ENCODE measurements at regions not wholly inside any gene's neighbourhood (a gene's known extent, or its start where the extent isn't known, plus 50 kb on each side); places are given as distances from the start of the nearest gene placed in this dataset.
A peak's percentile ranks its signal among the peaks of the same experiment; 100 is the strongest.

DNA sequence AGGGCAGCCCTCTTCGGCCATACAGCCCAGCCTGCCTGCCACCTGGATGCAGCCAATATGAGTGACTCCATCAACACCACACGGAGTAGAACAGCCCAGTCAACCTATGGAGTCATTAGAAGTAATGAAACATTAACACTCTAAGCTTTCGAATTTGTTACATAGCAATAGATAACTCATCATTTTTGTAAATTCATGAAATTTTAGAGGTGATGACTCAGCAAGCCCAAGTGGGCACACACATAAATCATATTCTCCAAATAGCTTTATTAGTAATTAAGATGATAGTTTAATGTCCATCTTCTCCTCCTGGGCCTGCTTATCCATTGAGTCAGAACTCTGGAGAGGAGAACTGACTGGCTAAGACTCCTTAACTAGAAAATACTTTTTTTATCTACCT is 335.0 kb upstream of the KCNH8 start:
- DNase-seq = no peak

DNA sequence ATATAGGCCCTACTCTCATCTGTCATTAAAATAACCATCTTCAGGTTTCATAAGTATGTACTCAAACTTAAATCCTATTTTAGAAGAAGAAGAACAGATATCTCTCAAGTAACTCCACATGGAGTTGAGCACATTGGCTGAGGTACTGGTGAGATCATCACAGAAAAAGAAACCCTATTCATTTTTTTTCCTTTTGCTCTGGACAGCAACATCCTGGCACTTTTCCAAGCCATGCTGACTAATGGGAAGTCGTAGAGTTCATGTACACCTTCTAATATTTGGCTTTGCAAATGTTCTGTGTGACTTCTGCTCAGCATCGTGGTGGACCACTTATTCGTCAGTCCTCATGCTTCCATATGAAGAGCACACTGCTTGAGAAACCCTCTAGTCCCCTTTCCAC is 336.0 kb upstream of the KCNH8 start:
- DNase-seq = no peak

DNA sequence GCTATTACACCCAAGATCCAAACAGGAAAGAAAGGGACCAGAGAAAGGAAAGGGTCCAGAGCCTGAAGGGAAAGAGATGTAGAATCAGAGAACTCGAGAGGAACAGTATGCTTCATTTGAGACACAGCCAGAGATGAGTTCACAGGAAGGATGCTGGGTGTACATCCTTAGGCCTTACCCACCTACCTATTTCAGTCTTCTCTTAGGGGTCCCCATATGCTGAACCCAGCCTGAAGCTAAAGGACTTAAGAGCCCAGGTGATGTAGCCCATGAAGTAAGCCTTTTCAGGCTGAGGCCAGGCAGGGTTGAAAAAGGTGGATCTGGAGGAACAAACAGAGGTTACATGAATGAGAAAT is 338.0 kb upstream of the KCNH8 start:
- no peak for DNase-seq

DNA sequence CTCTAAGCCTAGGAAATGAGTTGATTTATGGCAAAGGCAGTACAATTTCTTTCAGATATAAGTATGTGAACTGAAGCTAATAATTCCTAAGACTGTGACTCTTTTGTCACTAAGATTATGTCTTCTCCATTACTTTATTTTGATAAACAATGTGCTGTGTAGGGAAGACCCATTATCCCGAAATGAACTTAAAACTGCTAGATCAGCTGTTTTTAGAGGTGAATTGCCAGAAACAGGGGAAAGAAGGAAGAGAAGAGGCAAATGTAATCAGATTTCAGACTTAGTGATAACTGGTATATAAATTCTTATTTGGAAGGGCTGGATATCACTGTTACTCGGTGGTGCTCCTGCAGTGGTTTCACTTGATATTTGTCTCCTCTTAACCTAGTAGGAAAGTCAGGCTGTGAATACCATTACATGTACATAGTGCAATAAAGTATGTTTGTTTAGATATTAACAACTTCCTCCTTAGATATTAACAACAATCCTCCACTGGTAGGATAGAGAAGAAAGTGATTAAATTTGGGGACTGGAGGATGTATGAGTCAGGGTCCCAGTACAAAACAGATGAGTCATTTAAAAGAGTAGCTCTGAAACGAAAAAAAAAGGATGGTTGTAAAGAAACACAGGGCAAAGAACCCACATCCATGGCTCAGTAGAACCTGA is 338.5 kb upstream of the KCNH8 start:
- DNase-seq = no peak

DNA sequence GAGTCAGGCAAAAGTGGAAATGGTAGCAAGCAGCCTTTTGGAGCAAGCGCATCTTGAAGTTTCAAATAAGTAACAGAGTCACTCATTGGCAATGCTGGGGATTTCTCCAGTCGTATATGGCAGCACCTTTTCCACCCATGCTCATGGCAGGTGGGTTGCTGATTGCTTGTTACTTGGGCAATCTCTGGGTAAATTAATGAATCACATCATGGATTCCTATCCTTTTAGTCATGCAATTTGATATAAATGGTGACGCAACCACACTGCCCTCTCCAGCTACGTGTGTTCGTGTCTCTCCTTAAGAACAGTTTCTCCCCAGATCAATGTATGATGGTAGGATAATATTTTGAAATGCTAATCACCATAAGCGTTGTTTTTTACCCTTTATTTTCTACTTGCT is 339.9 kb upstream of the KCNH8 start:
- no peak for DNase-seq

DNA sequence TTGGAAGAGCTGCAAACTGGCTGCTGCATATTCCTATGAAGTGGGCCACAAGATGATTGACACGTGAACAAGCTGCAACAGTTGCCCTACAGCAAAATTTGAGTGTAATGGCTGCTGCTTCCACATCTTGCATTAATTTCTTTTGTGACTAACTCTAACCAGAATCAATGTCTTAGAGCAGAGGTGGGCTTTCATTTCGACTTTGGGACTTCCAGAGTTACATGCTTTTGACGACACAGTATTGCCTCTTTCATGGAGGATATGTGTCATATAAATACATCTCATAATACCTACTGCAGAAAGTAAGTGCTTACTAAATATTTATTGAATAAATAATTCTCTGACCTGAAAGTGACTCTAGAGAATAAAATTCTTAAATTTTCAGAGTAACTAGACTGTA is 340.7 kb upstream of the KCNH8 start:
- DNase-seq = no peak

DNA sequence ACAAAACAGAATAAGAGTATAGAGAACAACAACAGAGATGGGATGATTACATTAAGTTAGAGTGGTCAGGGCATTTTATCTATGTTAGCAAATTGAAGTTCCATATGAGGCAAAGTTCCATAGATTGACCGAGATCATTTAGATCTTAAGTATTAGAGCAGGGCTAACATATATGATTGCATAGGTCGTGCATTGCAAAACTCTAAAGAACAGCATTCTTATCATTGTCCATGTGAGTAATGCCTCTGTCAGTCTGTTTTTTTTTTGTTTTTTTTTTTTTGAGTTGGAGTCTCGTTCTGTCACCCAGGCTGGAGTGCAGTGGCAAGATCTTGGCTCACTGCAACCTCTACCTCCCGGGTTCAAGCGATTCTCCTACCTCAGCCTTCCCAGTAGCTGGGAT is 341.7 kb upstream of the KCNH8 start:
- DNase-seq = no peak

DNA sequence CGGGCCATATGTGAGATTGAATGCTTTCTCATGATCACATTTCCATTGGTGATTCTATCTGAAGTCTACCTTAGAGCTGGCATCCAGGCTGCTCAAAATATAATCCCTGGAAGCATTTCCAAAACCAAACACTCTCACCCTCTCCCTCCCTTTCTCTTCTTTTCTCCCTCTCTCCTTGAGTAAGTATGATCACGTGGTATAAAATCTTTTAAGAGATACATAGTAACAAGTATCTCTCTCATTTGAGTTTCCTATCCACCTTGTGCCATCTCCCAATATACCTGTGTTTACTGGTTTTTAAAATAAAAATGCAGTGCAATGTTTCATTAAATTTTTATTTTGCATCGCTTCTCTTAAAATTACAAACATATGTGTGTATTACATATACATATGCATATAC is 350.9 kb upstream of the KCNH8 start:
- DNase-seq = no peak

DNA sequence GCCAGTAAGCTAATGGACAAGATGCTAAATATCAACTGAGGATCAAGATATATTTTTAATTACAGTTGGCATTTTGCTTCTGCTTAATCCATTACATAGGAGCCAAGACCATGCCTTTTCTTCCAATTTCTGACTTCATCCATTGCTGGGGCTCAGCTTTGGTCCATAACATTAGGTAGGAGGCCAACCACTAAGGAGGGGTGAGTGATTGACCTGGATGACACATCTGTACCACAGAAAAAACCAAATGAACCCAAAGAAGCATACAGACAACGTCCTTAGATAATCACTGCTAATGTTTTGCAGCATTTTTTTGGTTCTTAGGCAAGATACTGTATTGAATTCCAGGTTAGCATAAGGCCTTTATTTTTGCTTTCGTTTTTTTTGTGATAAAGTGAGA is 353.2 kb upstream of the KCNH8 start:
- DNase-seq = no peak

DNA sequence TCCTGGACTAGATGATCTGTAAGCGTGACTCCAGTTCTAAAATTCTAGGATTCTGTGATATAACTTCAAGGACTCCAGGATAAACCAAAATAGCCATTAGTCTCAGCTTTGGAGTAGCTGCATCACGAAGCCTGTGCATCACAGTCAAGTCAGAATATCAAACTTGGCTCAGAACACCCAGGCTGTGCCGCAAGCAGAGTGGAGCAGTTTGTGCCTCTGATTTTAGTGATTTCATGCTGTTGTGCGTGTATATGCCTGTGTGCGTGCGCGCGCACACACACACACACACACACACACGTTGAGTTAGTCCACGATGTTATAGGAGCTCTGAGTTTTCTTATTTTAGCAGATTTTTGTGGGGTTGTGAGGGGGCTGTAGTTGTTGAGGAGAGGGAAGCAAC is 356.6 kb upstream of the KCNH8 start:
- DNase-seq = no peak

DNA sequence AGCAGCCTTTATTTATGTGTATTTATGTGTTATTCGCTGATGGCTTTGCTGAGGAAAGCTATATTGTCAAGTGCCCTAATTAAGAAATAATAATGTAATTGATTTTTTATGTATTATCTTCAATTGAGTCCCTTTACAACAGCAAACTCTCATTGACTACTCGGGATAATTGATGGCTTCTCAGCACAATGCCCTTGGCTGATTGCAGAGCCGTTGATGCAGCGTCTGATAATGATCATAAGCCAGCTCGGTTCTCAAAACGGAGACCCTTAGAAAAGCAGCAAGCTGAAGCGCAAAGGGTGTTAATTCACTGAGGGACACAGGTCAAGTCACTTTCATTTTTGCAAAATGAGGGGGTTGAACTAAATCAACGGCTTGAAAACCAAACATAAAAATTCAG is 357.1 kb upstream of the KCNH8 start:
- DNase-seq = peak; percentile 7 to 13

DNA sequence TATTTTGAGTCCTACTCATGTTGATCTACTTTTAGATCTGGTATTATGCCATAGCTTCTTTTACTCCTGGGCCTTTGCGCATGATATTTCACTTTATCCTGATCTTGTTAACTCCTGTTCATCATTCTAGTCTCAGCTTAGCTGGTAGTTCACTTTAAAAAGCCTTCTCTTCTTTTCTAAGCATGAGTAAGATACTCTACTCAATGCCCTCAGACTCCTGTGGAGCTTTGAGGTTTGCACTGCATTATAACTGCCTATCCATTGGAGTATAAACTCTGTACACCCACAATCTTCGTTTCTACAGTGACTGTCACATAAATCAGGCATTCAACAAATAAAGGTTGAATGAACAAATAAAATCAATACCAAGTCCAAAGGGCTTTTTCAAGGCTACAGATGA is 357.9 kb upstream of the KCNH8 start:
- no peak for DNase-seq

DNA sequence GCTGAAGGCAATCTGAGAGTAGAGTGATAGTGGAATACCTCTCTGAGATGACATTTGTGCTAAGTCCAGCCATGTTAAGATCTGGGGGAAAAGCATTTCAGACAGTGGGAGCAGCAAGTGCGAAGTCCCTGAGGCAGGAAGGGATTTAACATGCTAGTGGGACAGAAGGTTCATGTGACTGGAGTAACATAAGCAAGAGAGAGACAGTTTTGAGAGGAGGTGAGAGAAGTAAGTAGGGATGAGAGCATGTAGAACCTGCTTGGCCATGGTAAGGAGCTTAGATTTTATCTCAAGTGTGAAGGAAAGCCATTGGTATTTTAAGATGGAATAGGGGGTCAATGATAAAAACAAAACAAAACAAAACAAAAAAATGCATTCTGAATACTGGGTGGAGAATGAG is 358.6 kb upstream of the KCNH8 start:
- DNase-seq = no peak

DNA sequence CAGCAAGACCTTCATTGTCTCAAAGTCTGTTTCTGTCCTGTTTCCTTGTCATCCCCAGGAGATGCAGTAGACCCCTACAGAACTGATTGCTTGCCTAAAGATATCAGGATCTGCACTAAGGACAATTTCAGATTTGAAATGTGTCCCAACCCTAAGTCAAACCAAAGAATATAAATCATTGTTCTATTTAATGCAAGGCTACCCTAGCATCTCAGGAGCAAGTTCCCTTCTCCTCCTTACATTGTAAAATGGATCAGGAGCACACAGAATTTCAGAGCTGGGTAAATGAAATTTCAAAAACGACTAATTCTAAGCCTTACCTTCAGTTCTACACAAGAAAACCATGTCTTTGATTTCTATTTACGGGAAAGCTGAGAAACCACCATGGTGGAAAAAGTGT is 360.9 kb upstream of the KCNH8 start:
- no peak for DNase-seq

DNA sequence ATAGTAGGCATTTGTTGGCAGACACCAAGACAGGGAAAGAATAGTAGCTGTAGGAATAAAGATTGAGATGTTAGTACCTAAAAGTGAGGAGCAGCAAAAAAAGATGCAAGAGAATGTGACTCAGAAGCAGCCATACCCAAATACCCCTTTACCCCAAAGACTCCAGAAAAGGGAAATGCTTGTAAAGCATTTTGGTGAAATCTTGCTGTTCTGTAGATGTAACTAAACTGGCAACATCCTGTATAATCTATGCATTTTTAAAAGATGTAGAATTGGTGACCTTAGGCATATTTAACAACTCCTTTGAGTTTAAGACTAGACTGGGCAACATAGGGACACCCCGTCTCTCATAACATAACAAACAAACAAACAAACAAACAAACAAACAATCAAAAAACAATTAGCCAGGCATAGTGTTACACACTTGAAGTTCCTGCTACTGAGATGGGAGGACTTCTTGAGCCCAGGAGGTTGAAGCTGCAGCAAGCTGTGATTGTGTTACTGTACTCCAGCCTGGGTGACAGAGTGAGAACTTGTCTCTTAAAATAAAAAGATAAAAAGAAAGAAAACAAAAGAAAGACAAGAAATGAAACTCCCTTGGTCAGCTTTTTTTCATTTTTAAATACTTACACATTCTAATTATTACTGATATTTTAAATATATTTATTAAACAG is 361.5 kb upstream of the KCNH8 start:
- DNase-seq = no peak

DNA sequence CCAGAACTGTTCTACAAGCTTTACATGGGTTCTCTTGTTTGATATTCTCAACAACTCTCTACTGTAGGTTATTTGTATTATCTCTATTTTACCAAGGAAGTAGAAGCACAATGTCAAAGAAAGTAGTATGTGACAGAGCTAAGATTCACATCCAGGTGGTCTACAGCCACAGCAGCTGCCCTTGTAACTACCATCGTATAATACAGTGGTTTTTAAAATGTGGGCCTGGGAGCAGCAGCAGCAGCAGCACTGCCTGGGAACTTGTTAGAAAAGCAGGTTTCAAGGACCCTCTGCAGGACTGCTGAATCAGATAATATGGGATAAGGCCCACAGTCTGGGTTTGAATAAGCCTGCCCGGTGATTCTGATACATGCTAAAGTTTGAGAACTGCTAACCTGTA is 357.1 kb upstream of the SATB1 start:
- no peak for DNase-seq

DNA sequence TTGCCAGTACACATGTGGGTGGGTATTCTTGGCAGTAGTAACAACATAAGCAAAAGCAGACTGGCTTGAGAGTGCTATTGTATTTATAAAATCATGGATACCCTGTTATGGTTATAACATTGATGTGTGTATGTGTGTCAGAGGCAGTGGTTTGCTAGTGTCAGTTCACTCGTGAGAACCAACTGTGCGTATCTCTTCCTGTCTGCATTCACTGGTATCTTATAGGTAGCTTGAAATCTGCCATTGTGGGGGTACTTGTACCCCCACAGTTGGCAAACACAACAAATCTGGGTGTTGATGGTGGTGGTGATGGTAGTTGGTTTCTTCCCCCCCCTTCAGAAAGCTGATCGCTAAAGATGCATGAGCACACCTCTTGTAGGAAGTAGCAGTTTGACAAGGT is 355.8 kb upstream of the SATB1 start:
- no peak for DNase-seq

DNA sequence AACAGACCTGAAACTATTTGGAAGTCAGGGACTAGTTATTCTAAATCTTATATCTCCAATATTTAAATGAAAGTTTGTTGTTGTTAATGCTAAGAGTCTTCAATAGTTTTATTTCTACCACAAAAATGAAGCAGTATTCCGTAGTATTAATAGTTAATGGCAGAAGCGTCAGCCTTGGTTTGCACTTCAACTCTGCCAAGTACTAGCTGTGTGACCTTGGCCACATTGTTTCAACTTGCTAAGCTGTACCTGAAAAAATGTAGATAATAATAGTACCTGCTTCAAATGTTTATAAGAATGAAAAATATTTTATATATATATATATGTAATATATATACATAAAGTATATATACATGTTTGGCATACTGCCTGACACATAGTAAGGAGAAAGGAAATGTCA is 354.6 kb upstream of the SATB1 start:
- DNase-seq = no peak

DNA sequence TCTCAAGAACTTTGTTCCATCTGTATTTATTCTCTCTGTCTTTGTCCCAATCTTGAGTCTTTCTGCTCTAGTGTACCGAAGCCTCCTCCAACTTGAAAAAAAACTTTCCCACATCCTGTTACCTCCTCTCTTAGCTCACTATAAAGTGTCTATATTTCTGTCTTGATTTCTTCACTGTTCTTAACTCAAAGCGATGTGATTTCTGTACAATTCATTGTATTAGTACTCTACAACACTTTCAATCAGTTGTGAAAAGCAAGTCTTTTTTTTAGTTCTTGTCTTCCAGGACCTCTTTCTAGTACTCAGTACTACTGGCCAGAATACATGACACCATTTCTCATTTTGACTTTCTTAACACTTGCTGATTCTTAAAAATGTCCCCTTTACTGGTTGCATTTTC is 353.5 kb upstream of the SATB1 start:
- no peak for DNase-seq

DNA sequence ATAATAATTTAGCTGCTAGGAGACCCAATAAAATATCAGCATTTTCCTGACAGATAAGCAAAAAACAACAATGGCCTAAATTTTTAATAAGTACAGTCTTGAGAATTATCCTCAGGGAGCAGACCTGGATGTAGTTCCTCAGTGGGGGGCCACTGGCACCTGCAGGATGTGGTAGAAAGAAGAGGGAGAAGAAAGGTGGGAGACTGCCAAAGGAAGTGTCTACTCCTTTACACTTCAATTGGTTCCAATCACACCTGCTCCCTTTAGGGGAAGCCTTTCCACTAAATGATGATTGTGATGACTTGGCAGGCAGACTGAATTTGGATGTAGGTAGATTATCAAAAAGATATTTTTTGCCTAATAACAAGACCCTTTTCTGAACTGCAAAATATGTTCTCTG is 353.0 kb upstream of the SATB1 start:
- no peak for DNase-seq

DNA sequence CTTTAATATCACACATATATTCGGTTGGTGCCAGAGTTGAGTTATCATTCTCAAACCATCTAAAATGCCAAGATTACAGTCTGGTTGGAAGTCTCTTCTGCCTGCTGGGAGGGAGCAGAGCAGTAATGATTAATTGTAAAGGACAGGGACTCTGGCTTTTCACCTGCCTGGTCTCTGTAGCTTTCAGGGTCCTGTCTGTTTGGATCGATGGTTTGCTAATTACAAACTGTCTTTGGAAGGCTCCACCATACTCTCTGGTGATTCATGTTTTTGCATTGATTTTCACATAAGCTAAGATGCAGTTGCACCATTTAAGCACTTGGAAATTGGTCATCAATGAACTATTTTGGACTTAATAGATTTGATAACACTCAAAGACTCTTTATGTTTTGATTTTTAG is 350.4 kb upstream of the SATB1 start:
- no peak for DNase-seq

DNA sequence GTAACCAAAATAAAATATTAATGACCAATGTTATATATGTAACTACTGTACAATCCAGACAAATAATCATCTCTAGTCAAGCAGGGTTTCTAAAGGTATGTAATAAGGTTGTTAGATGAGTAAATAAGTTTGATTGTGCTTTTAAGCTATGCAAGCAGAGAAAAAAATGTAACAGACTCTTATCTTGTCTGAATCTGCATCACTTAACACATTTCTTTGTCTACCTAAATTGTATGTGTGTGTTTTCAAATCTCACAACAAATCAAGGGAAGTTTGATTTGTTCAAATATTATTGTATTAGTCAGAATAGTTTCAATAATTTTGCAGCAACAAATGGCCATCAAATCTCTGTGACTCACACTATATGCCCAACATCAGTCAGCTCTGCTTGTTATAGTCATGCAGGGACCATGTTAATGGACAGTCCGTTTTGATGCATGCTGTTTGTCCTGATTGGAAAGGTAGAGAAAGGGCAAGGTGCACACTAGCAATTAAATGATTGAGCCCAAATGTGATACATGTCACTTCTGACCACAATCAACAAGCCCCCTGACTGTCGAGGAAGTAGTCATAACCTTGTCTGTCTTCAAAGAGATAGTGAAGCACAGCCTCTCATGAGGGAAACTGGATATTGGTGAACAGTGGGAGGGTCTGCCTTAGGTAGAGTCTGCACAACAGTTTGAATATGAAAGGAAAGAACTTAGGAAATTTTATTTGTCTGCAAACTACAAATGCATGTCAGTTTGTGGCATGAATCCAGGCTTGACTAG is 349.4 kb upstream of the SATB1 start:
- DNase-seq = no peak

DNA sequence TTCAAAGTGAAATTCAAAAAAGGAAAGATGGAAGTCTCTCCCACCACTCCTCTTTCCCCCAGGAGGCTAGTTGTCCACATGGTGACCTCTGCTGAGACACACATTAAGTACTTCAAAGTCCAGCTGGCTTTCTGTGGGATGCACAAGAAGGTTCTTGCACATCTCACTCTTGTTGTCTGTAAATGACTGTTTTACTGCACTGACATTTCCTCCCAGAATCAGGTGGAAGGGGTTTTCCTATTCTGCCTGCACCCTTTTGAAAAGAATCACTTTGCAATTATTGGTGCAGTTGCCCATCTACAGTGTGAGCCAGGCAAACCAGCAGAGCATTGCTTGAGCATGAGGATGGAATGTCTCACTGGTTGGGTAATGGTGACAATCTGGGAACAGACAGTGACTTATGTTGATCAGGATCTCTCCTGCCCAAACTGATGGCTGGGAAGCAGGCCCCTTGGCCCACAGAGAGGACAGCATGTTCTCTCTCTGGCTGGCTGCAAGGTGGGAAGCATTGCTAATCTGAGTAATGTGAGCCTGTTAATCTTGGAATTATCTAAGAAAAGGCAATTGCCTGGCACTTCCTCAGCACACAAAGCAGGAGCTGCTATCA is 347.7 kb upstream of the SATB1 start:
- no peak for DNase-seq

DNA sequence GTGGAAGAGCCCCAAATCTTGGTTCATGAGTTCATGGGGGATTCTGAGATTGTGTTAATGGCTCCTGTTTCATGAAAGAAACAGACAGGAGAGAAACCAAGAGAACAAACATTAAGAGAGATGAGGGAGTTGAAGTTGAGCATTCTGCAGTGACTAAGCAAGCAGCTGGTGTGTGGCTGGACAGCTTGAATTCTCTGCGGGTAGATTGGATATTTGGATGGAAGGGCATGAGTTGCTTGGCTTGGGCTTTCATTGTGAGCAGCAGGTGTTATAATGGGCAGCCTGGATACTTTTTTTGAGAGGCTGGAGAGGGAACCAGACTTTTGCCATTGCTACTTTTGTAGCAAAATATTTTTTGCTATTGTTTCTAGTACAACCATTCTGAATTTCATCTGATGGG is 346.8 kb upstream of the SATB1 start:
- DNase-seq = no peak
